Islet of Langerhans (tissue), 1 donor: ENCODE measurements at regions not wholly inside any gene's neighbourhood (a gene's known extent, or its start where the extent isn't known, plus 50 kb on each side); places are given as distances from the start of the nearest gene placed in this dataset.

Source experiments
- FAIRE-seq: peaks from one replicate; lab custom pipeline; 2011; peaks lifted over from hg19 to GRCh38; lab: Jason Lieb, UNC

DNA sequence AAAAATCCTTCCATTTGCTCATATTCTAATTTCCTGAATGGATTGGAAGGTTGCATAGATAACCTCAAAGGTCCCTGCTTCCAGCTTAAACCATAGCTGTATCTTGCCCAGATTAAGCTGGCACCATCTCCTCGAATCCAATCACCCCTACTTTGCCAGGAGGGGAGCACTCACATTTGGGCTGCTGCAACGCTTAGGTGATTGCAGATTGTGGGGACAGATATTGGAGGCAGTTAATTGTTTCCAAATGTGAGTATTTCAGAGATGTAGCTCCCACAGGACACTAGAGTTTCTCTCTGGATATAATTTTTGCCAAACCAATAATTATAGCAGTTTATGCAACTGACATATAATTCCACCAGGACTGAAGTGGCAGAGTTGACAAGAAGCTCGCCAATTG is 53.5 kb upstream of the ACSL1 start:
- no peak for FAIRE-seq

DNA sequence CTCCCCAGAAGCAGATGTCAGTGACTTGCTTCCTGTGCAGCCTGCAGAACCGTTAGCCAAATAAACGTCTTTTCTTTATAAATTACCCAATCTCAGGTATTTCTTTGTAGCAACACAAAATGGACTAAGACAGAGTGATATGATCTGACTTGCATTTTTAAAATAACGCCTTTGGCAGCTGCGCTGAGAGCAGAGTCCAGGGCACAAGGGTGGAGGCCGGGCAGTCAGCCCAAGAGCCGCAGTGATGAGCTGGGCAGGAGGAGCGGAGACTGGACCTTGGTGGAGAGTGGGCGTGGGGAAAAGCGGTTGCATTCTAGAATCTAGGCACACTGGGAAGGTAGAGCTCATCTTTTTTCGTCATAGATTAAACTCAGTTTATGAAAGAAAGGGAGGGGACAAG is 56.5 kb upstream of the ACSL1 start:
- FAIRE-seq: no peak

DNA sequence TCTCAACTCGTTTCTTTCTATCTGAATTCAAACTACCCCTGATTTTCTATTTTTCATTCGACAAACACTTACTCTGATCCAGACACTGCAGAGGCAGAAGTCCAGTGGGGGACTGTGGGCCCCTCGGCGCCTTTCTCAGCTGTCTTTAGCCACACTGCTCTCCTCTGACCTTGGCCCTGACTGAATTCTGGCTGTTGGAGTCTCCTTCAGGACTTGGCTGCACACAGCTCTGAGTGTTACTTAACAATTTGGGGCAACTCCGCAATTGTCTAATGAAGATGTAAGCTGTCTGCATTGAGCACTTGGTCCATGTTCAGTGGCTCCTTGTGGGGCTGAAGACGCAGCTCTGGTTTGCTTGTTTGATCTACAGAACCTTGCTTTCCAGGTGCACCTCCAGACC is 57.3 kb upstream of the ACSL1 start:
- no peak for FAIRE-seq

DNA sequence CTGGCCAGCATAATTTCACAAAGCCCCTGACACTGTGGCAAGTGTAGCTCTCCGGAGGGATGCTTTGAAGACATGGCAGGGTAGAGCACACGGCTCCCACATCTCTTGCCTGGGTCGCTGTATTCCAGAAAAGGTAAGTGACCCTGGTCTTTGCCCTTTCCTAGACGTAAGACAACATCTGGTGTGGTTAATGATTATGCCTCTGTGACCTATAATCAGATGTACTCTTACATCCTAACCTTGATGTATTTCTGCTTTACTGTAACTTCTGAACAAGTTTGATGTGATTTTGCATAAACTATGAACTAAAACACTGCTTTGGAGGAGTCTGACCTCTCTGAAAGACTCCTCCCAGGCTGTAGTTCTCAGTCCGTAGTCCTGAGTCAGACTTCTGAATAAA is 59.1 kb upstream of the ACSL1 start:
- FAIRE-seq: no peak

DNA sequence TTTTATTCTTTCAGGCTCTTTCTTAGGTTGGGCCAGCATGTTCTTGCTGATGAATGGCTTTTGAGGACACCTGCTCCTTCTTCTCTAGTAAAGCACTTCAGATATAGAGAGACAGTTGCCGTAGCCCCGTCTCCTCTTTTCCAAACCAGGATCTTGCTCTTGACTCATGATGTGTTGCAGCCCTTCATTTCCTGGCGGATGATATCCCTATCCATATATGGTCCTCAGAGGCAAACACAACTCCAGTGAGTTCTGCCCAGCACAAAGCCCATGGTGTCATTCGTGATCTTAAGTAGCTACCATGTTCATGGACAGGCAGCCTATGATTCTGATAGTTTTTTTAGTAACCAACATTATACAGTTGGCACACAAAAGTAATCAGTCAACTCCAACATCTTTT is 59.8 kb upstream of the ACSL1 start:
- FAIRE-seq: no peak

DNA sequence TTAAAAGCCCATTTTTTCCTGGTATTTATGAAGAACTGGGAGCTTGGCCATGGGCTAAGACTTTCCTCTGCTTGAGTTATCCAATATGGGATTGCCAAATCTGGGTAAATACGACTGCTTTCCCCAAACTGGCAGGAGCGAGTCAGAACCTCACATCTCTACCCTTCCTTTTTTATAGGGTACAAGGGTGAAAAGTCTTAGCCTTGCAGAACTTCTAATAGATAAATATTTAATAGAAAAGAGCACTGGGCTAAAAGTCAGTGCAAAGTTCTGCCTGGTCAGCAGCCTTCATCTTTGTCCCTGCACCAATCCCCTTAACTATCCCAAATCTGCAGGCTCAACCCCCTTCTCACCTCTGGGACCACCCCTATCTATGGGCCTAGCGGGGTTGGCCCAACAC is 61.6 kb upstream of the ACSL1 start:
- no peak for FAIRE-seq

DNA sequence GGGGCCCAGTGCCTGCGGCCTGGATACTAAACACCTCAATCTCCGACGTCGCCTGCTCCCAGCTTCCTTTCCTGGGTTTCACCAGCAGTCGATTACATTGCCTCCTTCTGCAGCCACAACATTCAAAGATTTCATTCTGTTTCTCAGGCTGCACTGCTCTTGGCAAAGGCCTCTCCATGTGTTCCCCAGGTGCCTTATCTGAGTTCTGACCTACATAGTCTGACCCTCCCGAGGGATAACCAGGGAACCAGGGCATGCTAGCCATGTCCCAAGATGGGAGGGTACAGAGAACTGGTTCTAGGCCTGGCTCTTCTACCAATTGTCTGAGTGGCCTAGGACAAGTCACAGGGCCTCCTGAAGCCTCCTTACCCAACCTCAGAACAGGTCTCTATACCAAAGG is 62.2 kb upstream of the ACSL1 start:
- FAIRE-seq: no peak

DNA sequence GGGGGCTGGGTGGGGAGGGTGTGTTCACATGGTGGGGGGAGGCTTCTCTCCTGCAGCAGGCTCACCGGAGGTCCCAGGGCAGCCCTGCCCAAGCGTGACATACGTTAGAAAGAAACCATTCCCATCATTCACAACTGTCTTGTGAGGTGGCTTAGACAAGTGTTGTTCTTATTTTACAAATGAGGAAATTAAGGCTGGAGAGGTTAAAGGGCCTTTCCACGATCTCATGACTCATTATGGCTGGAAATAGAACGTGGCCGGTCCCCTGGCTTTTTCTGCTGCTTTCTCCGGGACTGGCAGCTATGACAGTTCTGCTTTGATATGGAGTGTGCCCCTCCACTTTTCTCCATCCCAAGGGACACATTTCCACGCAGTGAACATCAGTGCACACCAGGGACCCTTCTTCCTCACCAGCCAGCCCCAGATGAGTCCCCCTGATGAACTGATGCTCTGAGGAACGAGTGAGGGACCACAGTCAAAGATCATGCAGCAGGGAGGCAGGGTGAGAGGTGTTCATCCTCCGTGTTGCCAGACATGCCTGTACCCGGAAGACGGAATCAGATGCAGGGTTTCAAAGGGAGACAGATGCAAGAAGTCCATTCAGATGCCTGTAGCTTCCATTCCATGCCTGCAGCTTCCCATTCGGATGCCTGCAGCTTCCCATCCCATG is 64.0 kb upstream of the ACSL1 start:
- no peak for FAIRE-seq

DNA sequence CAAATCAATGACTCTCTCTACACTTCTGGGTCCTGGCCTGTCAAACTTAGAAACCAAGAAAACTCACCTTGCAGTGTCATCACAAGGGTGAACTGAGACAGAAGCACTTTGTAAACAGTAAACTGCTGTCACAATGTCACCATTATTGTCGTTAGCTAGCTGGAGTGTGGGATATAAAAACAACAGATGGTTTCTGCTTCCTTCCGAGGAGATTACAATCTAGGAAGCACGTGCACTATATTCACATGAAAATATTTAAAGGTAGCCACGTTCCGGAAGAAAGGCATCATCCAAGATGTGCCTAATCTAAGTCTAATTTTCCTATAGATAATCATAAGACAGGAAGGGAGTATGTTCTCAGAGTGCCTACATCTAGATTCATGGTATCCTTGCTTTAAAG is 64.7 kb upstream of the ACSL1 start:
- no peak for FAIRE-seq

DNA sequence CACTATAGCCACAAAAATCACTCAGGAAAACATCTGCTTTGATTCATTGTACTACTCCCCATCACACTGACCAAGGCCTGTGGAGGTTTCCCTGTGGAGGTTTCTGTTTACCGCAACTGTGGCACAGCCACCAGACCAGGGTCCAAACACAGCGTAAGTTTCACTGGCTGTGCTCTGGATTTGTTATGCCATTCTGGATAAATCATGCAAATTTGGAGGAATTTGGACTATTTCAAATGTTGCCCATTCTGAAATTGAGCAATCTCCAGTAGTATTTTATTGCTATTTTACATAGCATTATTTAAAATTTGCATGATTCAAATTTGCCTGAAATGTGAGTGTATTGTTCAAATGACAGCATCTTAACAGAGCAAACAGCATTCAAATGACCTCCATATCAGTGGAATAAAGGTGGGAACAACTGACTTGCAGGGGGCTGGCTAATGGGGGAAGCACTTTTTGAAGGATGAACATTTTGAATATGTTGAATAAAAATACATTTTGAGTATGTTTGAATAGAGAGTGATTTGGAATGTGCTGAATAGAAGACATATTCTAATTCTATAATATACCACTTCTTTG is 66.1 kb upstream of the ACSL1 start:
- no peak for FAIRE-seq

DNA sequence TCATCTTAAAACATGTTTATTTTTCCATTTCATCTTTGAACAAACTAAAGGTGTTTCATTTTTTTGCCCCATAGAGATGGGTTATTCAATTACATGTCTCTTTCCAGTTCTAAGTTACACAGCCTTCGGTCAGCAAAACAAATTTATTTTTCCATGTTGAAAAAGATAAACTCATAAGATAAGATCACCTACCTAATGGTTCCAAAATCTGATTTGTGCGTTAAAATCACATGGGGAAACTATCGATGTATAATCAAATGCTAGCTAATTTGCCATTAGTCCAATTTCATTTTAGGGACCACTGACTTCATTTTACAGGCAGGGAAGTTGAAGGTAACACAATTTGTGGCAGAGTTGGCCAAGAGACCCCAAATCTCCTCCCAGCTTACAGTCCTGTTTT is 67.2 kb upstream of the ACSL1 start:
- no peak for FAIRE-seq

DNA sequence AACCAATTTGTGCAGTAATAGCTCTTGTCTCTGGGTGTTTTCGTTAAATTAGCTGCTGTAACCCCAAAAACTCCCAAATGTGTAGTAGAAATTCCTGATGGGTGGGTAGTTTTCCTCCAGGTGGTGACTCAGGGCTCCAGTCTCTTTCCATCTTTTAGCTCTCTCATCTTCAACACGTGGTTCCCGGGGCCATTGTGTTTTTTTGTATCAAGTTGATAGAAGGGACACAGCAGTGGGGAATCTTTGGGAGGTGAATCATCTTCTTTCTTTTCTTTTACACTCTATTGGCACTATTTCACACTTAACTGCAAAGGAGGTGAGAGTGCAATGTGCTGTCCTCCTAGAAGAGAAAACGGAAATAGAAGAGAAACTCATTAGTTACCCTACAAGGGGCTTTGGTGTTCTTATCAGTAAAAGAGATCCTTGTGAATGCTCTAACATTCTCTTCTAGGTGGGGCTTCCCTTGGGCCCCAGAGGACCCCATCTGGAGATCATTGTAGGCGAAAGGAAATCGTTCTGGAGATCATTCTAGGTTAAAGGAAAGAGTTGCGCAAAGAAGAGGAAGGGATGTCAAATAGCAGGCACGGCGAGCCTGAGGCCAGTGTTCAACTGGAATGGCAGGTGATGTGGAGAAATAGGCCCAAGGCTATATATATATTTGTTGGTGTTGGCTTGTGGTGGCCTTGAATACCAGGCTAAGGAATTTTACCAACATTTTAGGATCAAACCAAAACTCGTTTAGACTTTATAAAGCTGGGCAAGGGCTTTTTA is 68.2 kb upstream of the ACSL1 start:
- FAIRE-seq: no peak

DNA sequence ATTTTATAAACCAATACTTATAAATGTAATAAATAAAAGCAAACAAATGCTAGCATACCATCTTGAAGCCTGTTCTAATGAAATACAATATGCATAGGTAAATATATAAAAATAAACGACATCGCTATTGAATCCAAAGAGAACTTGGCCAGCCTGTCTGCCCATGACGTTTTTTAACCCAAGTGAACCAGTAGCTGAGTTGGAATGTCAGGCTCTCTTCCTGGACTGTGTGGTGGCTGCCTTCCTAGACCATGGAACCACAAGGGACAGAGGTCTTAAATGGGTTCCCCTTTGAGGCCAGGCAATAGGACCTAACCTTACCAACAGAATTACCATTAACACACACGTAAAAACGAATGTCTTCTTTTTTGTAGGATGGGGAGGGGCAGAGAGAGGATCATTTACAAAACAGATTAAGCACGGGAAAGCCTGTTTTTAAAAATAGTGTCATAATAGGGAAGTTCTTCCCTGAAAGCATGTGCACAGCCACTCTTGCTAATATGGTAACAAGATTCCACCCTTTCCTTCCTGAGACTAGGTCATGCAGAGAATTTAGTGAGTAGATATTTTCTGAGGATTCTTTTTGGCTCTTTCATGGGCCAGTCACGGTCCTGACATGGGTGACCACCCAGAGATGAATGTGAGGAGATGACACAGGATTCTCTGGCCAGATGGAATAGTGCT is 69.4 kb upstream of the ACSL1 start:
- no peak for FAIRE-seq

DNA sequence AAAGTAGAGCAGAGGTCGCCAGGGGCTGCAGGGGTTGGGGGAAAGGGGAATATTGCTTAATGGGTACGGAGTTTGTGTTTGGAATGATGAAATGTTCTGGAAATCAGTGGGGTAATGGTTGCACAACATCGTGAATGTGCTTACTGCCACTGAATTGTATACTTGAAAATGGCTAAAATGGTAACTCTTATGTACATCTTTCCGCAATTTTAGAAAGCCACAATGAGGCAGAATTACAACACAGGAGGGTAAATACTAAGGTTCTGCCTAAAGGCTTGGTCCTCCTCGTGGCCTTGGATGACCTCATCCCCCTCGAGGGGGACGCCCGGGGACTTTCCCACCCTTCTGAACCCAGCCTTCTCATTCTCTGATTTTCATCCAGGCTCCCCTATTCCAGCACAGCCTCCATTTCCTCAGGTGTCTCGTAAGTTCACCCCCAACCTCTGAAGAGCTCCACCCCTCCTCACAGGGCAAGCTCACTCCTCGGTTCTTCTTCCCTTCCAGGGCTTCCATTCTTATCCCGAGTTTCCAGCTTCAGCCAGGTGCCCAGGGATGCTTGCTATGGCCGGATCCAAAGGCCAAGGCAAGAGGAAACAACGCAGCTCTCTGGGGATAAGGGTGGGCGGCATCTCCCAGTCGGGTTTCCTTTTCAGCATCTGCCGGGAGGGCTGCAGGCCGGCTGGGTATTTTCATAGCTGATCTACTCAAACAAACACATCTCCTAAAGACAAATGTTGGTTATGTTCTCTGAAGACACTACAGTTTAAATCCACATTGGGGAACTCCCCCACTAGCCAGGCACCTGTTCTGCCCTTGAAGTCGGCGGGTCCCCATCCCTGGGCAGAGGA is 71.3 kb upstream of the ACSL1 start:
- FAIRE-seq: no peak

DNA sequence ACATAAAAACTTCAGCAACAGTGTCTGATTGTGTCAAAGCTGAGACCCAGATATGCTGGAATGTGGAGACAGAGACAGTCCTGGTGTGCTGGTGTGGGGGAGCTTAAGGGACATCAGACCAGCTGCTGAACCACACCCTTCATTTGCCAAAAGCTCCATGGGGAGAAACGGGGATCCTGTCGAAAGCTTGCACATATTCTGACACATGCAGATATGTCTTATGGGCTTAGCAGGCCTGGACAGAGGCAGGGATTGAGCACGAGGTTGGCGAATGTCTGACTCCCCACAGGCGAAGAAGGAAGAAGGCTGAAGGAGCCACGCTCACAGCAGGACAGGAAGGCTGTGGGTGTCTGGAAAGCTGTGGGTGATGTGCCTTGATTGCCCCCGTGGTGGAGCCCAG is 72.1 kb upstream of the ACSL1 start:
- no peak for FAIRE-seq

DNA sequence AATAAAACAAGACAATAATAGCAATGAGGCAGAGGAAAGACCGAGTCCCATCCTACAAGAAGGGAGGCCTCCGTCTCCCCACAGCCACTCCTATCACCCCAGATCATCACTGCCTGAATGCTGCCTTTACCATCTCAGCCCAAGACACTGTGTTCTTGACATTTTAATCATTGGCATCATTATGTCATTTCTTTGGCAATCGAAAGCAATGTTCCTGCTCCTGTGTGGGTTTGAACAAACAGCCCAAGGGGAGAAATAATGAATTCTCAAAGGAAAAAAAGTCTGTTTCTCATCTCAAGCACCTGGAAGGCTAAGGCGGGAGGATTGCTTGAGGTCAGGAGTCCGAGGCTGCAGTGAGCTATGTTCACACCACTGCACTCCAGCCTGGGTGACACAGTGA is 73.0 kb upstream of the ACSL1 start:
- FAIRE-seq: no peak

DNA sequence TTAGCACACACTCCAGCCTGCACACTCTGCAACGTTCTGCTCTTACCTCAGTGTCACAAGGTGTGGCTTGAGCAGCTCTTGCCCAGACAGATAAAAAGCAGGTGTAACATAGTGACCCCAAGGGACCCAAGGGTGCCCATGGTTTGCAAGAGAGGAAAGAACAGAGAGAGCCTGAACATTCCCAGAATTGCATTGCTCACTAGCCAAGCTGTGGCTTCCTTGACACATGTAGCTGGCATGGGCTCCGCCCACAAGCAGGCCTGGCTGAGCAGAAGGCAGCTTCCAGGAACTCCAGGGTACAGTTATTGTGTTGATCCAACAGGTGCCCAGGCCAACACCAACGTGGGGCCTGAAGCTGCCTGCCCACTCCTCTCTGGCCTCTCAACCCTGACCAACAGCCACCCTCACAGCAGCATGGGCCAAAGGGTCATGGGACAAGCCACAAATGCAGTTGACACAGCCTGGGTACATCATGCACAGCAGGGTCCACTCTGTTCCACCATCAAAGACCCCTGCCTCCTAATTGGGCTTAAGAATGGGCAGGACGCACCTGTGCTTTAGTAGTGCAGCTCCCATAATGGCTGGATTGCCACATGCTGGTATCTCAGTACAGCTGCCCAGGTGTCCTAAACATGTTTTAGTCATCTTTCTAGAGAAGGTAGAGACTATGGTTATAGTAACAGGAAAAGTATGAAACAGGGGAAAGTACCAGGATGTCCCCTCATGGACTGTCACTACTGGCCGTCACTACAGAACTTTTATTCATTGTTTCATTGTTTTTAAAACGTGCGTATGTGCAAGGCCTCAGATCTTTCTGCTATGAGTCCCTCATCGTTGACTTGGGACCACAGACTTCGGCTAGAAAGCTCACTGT is 73.7 kb upstream of the ACSL1 start:
- no peak for FAIRE-seq

DNA sequence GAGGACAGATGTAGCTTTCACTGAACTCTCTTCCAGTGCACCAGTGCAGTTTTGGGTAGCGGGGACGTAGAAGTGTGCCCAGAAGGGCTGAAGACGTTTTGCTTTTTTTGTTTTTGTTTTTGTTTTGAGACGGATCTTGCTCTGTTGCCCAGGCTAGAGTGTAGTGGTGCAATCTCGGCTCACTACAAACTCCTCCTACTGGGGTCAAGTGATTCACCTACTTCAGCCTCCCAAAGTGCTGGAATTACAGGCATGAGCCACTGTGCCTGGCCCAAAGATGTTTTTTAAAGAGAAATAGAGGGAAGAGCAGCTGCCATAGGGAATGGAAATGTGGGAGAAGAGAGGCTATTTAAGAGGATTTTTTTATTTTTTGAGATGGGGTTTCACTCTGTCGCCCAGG is 74.4 kb upstream of the ACSL1 start:
- no peak for FAIRE-seq

DNA sequence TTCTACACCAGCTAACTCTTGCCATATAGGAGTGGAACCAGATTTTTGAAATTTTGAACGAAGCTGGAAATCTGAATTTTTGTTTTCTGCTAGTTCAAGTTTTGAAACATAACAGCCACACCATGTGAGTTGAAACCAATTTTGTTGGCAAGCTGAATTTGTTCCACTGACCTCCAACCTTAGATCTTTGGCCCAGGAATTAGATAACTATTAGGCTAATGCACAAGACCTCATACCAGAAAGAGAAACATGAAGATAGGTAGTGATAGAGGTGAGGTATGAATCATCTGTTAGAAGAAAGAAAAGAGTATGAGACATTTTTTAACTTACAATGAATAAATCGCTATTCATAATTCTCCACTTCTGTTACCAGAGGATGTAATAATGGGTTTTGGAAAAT is 76.8 kb upstream of the ACSL1 start:
- FAIRE-seq: no peak

DNA sequence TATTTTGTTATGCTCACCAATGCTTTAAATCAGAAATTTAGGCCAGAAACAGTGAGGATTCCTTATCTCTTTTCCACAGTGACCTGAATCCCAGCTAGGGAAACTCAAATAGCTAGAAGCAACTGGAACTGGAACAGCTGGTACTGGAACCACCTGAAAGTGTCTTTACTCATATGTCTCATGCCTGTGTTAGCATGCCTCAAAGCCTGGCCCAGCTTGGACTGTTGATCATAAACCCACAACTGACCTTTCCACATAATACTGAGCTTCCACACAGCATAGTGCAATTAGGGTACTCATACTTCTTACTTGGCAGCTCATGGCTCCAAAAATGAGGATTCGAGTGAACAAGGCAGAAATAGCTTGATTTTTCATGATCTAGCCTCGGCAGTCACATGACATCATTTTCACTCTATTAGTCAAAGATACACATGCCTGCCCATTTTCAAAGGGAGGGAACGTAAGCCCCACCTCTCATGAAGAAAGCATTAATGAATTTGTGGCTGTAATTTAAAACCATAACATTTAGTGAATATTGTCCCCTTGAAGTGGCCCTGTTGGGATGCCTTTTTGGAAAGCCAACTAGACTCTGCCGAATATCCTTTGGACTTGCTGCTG is 80.8 kb upstream of the ACSL1 start:
- FAIRE-seq: no peak

DNA sequence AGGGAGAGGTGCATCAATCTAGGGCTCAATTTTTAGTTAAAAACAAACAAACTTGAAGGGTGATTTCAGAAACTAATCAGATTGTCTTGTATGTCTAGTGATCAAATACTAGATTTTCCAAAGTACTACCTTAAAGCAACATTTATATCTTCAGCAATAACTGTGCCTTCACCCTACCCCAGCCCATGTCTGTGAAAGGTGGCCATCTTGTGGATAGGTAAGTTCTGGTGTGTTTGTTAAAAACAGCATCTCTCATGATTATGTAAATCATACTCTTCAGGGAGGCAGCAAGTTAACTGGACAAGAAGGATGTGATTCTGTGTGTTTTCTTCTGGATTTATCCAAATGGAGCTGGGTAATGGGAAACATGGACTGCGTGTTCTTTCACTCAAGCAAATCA is 81.4 kb upstream of the ACSL1 start:
- FAIRE-seq: no peak
